T47D (cell line): ENCODE measurements at regions not wholly inside any gene's neighbourhood (a gene's known extent, or its start where the extent isn't known, plus 50 kb on each side); places are given as distances from the start of the nearest gene placed in this dataset.

ENCODE experiments used
- DNase-seq, 2 experiments: peaks; one replicate each; pipeline versions ENCODE4 v3.0.0 to v3.0.0-alpha.2; 2011 to 2012; ENCODE audit warnings: low read depth in 1 of 2, low spot score in 1 of 2
- JUND ChIP-seq: IDR thresholded peaks from 2 replicates; pipeline ENCODE4 v1.6.1; 2012; ENCODE audit warnings: low read depth
- in situ Hi-C: cut with HindIII; loops from 2 replicates; pipeline ENCODE4 v1.10.0; 2016; ENCODE audit warnings: low sequenced_read_pairs, low pct_unique_long_range_greater_than_20kb

GRCh38 chr10:129253161-129253864 lies 213.7 kb upstream of the MGMT start:
- TF ChIP-seq JUND = no peak
- no peak for DNase-seq
- in situ Hi-C loops = no loop called here

GRCh38 chr10:129253865-129254179 lies 213.2 kb upstream of the MGMT start:
- in situ Hi-C loops = no loop called here
- no peak for DNase-seq
- TF ChIP-seq JUND = no peak

- no peak for DNase-seq
- no peak for TF ChIP-seq JUND
- in situ Hi-C loops = no loop called here
These were observed 208.6 kb upstream of the MGMT start for GRCh38 chr10:129258283-129258923.

GRCh38 chr10:129259128-129259815 lies 207.8 kb upstream of the MGMT start:
- in situ Hi-C loops = no loop called here
- DNase-seq = no peak
- TF ChIP-seq JUND = no peak

GRCh38 chr10:129272176-129272575 lies 194.9 kb upstream of the MGMT start:
- in situ Hi-C loops = no loop called here
- DNase-seq = no peak
- no peak for TF ChIP-seq JUND

- in situ Hi-C loops = no loop called here
- no peak for TF ChIP-seq JUND
- no peak for DNase-seq
These were observed 194.0 kb upstream of the MGMT start for GRCh38 chr10:129272866-129273650.

GRCh38 chr10:129273860-129274259 lies 193.2 kb upstream of the MGMT start:
- no peak for TF ChIP-seq JUND
- in situ Hi-C loops = no loop called here
- DNase-seq = no peak

- in situ Hi-C loops = no loop called here
- no peak for TF ChIP-seq JUND
- DNase-seq = no peak
These were observed 192.1 kb upstream of the MGMT start for GRCh38 chr10:129274748-129275474.

GRCh38 chr10:129275886-129276285 lies 191.2 kb upstream of the MGMT start:
- in situ Hi-C loops = no loop called here
- no peak for DNase-seq
- no peak for TF ChIP-seq JUND

GRCh38 chr10:129277084-129277483 lies 190.0 kb upstream of the MGMT start:
- DNase-seq = no peak
- no peak for TF ChIP-seq JUND
- in situ Hi-C loops = no loop called here

GRCh38 chr10:129277841-129278240 lies 189.2 kb upstream of the MGMT start:
- peak in 1 of 2 experiments; percentile 16 for DNase-seq
- in situ Hi-C loops = no loop called here
- TF ChIP-seq JUND = no peak

GRCh38 chr10:129278686-129279085 lies 188.4 kb upstream of the MGMT start:
- in situ Hi-C loops = no loop called here
- TF ChIP-seq JUND = no peak
- no peak for DNase-seq
